Dendritic cell treated with granulocyte-macrophage colony-stimulating factor and Interleukin-4, amounts not matched to agents 40 ng/mL and 50 ng/mL, for 4 days (primary cell): ENCODE measurements at regions not wholly inside any gene's neighbourhood (a gene's known extent, or its start where the extent isn't known, plus 50 kb on each side); places are given as distances from the start of the nearest gene placed in this dataset.

ENCODE experiments used
- H3K27ac Mint-ChIP-seq: one replicate; pipeline ENCODE4 v1.8.0; 2022; ENCODE audit warnings: mild to moderate bottlenecking, mixed read lengths
- H3K27me3 Mint-ChIP-seq: one replicate; pipeline ENCODE4 v1.8.0; 2022; ENCODE audit warnings: mild to moderate bottlenecking, mixed read lengths
- H3K36me3 Mint-ChIP-seq: one replicate; pipeline ENCODE4 v1.8.0; 2022; ENCODE audit warnings: low read depth, mixed read lengths
- H3K4me1 Mint-ChIP-seq: one replicate; pipeline ENCODE4 v1.8.0; 2022; ENCODE audit warnings: low read depth, mixed read lengths
- H3K4me3 Mint-ChIP-seq: one replicate; pipeline ENCODE4 v1.8.0; 2022; ENCODE audit warnings: mild to moderate bottlenecking, moderate library complexity, mixed read lengths
- H3K9me3 Mint-ChIP-seq: one replicate; pipeline ENCODE4 v1.8.0; 2022; ENCODE audit warnings: mixed read lengths
- intact Hi-C: fragments of 100-400 bp; cut with micrococcal nuclease; formaldehyde crosslinking; loops from one replicate; pipeline ENCODE4 v1.15.0; 2022

DNA sequence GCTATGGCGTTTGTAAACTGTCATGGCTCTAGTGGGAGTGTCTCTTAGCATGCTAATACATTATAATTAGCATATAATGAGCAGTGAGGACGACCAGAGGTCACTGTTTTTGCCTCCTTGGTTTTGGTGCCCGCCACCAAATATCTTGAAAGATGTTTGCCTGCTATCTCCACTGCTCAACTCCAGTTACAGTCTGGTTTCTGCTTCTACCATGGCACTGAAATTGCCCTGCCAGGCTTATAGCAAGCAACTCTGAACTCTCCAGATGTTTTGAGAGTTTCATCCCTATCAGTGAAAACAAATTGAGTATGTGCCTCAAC is 122.1 kb upstream of the SPRY4 start:
- Mint-ChIP-seq H3K9me3 (peaks cover 27% of the 10 kb centered on the region), H3K4me3 (no peak overlapping the region), H3K36me3 (no peaks in the 10 kb centered on the region), H3K27me3 (peaks cover 15% of the 10 kb centered on the region), H3K4me1 (peaks cover 6% of the 10 kb centered on the region), H3K27ac (no peak overlapping the region)
- intact Hi-C loops, result no loop called here

DNA sequence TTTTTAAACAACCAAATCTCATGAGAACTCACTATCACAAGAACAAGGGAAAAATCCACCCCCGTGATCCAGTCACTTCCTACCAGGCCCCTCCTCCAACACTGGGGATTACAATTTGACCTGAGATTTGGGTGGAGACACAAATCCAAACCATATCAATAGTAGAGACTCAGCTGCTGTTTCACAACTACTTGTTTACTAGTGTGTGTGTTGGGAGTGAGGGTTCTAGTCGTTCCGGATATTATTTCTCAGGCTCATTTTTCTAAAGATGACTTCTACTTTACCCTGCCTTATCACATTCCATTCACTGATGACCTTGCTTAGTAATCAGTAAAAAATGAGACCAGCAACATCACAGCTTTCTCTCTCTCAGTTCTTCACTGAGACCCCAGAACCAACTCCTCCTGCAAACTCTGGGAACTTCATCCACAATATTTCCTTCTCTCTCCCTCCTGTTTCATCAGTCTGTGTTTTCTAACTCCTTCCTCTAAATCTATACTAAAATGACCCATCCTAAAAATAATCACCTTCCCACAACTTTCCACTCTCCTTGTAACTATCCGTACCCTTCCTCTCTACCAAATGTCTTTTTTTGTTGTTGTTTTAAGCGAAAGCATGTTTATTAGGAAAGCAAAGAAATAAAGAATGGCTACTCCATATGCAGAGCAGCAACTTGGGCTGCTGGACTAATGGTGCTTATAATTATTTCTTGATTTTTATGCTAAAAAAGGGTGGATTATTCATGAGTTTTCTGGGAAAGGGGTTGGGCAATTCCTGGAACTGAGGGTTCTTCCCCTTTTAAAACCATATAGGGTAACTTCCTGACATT is 121.5 kb upstream of the SPRY4 start:
- Mint-ChIP-seq H3K9me3 (peaks cover 27% of the 10 kb centered on the region), H3K36me3 (no peaks in the 10 kb centered on the region), H3K4me3 (no peak overlapping the region), H3K27me3 (peaks cover 18% of the 10 kb centered on the region), H3K27ac (no peak overlapping the region), H3K4me1 (peaks cover 6% of the 10 kb centered on the region)
- intact Hi-C loops, result no loop called here

DNA sequence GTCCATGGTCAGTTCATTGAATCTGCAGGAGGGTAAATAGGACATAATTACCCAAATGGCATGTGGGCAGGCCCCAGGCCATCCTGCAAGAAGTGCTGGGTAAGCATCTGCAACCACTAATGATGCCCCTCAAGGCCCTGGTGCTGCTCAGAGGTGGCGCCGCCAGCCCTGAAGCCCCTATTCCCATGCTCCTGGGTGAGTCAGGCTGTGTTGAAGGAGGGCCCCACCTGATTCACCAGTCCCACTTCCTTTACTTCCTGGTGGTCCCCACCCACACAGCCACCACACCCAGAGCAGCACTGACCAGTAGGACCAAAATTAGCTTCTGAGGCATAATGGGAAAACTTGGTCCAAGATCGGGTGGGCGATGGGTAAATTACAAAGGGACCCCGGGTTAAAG is 120.4 kb upstream of the SPRY4 start:
- intact Hi-C loops, result no loop called here

DNA sequence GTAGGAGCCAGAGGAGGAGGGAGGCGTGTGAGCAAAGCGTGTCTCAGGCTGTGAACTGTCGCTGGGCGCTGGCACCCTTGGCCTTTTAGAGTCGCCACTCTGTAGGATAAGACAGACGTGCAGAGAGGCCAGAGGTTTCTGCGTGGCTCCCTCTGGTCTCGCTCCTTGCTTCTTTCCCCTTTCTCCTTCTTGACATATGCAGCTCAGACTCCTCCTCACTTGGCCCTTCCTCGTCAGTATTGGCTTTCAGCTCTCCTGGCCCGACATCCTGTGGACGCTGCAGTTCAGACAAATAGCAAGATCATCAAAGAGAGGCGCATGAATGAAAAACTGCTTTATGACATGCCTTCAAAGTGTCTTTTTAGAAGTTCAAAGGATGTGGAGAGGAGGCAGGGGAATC is 116.8 kb upstream of the SPRY4 start:
- no peaks in the 10 kb centered on the region for H3K36me3 Mint-ChIP-seq
- intact Hi-C loops, result no loop called here
- no peak overlapping the region for H3K27ac Mint-ChIP-seq
- peaks cover 6% of the 10 kb centered on the region for H3K9me3 Mint-ChIP-seq
- peaks cover 4% of the 10 kb centered on the region for H3K4me1 Mint-ChIP-seq
- no peak overlapping the region for H3K4me3 Mint-ChIP-seq
- H3K27me3 Mint-ChIP-seq, result peaks cover 38% of the 10 kb centered on the region

More for the DNA sequence above, 120.4 kb upstream of the SPRY4 start:
- Mint-ChIP-seq H3K9me3 (peaks cover 19% of the 10 kb centered on the region), H3K27ac (no peak overlapping the region), H3K36me3 (no peaks in the 10 kb centered on the region), H3K4me1 (peaks cover 6% of the 10 kb centered on the region), H3K4me3 (no peak overlapping the region), H3K27me3 (peaks cover 21% of the 10 kb centered on the region)

DNA sequence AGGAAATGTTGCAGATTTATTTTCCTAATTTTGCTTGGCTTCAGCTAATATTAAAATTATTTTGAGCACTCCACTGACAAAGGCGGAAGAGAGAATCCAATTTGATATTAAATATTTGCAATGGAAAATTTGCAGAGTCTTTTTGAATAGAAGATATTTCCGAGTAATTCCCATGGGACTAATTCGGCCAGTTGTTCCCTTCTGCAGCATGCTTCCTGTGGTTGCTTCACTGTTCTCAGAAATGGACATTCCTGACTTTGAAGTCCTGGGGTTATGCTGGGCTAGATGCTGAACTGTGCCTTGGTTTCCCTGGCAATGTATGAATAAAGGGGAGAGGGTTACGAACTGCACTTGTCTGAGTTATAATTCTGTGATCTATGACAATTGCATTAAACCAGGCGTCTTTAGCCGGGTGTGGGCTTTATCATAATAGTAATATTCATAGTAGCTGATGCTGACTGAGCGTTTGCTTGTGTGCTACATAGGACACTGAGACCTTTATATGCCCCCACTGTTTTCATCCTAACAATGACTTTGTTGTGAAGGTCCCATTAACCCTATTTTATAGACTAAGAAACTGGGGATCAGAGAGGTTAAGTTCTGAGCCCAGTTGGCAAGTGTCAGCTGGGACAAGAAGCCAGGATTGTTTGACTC is 114.5 kb upstream of the SPRY4 start:
- H3K27me3 Mint-ChIP-seq, result peaks cover 45% of the 10 kb centered on the region
- intact Hi-C loops, result no loop called here
- no peaks in the 10 kb centered on the region for H3K36me3 Mint-ChIP-seq
- no peaks in the 10 kb centered on the region for H3K9me3 Mint-ChIP-seq
- no peak overlapping the region for H3K4me3 Mint-ChIP-seq
- H3K4me1 Mint-ChIP-seq, result no peaks in the 10 kb centered on the region
- H3K27ac Mint-ChIP-seq, result no peak overlapping the region

DNA sequence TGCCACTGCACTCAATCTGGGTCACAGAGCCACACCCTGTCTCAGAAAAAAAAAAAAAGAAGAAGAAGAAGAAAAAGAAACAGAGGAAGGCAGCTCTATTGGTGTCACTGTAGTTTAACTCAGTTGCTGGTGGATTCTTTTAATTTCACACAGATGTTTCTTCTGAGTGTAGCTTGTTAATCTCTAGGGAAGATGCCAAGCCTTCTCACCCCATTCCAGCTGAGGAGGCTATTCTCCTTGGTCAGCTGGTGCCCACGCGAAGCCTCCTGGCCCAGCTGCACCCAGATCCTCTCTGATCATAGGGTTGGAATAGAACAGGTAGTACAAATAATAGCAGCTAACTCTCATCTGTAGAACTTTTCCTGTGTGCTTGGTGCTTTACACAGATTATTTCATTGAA is 113.8 kb upstream of the SPRY4 start:
- no peak overlapping the region for H3K4me3 Mint-ChIP-seq
- H3K27ac Mint-ChIP-seq, result no peak overlapping the region
- no peaks in the 10 kb centered on the region for H3K9me3 Mint-ChIP-seq
- intact Hi-C loops, result no loop called here
- H3K4me1 Mint-ChIP-seq, result no peaks in the 10 kb centered on the region
- H3K27me3 Mint-ChIP-seq, result peaks cover 52% of the 10 kb centered on the region
- H3K36me3 Mint-ChIP-seq, result no peaks in the 10 kb centered on the region

DNA sequence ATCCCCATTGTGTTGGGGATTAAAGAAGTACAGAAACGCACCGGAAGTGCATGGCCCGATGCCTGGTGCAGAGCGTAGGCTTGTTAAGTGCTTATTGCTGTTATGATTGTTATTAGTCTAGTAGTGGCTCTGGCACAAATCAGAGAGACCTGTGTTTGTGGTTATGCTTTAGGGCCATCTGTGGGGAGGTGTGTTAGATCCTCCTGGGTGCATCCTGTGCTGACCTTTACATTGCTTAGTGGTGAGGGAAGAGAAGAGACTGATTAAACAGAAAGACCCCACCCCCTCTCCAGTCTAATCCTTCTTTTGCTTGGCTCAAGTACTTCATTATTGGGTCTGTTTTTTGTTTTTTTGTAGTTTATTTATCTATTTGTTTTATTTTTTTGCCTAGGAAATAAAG is 112.7 kb upstream of the SPRY4 start:
- Mint-ChIP-seq H3K27ac (no peak overlapping the region), H3K4me3 (no peak overlapping the region)
- intact Hi-C loops, result no loop called here

DNA sequence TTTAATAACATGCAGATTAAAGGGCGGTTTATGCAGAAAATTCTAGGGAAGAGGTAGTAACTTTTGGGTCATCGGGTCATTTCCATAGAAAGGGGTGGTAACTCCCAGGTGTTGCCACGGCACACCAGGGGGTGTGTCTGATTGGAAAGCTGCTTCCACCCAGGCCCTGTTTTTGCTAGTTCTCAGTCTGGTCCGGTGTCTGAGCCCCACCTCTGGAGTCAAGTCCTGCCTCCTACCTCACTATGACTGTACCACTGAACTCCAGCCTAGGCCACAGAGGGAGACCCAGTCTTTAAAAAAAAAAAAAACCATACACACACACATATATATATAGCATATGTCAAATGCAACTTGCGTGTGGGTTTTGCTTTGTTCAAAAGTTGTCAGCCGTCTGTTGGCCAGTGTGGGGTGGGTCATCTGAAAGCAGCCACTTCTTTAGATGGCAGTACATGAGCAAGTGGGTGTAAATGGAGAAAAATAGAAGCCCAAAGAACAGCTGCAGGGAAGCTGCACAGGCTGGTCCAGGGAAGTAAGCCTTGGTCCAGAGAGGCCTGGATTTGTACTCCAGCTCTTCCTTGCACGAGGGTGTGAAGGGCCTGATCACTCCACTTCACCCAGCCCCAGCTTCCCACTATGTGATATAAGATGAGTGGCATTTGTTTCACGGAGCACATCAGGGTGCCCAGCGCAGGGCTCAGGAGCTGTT is 110.7 kb upstream of the SPRY4 start:
- no peaks in the 10 kb centered on the region for H3K9me3 Mint-ChIP-seq
- H3K27ac Mint-ChIP-seq, result no peak overlapping the region
- H3K4me1 Mint-ChIP-seq, result no peaks in the 10 kb centered on the region
- intact Hi-C loops, result no loop called here
- no peaks in the 10 kb centered on the region for H3K36me3 Mint-ChIP-seq
- peaks cover 65% of the 10 kb centered on the region for H3K27me3 Mint-ChIP-seq
- H3K4me3 Mint-ChIP-seq, result no peak overlapping the region

More for the DNA sequence above, 112.7 kb upstream of the SPRY4 start:
- Mint-ChIP-seq H3K9me3 (no peaks in the 10 kb centered on the region), H3K27me3 (peaks cover 62% of the 10 kb centered on the region), H3K36me3 (no peaks in the 10 kb centered on the region), H3K4me1 (no peaks in the 10 kb centered on the region)

DNA sequence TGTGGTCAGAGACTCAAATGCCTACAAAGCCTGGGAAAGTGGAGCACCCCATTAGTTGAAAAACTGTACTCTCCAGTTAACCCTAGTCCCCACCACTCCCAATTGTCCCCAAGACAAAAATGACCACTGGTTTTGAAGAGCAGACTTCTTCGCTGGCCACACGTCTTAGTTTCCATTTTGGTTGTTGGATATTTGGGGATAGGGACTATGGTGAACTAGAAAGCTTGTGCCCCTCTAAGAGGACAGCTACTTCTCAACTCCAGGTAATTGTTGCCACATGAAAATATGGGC is 109.4 kb upstream of the SPRY4 start:
- no peaks in the 10 kb centered on the region for H3K36me3 Mint-ChIP-seq

DNA sequence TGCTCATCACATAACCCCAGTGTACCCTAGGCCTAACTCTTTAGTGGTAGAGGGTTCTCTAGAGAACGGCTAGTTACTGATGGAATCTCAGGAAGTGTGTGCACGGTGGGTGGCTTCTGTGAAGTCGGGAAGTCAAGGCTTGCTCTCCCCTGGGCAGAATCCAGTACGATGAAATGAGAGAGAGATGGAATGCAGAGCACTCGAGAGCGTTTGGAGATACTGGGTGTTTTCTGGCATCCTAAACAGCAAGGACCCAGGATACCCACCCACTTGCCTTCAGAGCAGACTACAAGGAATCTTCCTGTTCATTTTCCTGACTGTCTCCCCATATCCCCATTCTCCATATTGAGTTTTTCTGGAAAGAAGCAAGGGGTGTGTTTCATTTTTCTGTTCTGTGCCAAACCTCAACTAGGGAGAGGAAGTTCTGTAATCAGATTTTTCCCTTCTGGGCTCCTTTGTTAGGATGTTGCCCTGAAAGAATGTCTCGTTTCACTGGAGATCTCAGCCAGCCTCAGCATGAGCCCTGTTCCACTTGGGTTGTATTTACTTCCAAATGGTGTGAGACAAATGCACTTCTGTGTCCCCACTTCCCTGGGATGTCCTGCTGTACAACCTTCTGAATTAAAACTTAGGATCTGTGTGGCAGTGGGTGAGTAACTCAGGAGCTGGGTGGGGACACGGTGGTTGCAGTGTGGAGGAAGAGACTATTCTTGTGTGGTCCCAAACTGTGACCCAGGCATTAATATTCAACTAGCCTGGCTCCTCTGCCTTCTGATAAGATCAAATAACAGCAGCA is 108.9 kb upstream of the SPRY4 start:
- Mint-ChIP-seq H3K36me3 (no peaks in the 10 kb centered on the region), H3K4me3 (no peak overlapping the region), H3K4me1 (no peaks in the 10 kb centered on the region), H3K9me3 (no peaks in the 10 kb centered on the region), H3K27me3 (peaks cover 71% of the 10 kb centered on the region), H3K27ac (no peak overlapping the region)
- intact Hi-C loops, result no loop called here

More for the DNA sequence above, 109.4 kb upstream of the SPRY4 start:
- Mint-ChIP-seq H3K27me3 (peaks cover 71% of the 10 kb centered on the region), H3K4me3 (no peak overlapping the region), H3K27ac (no peak overlapping the region), H3K9me3 (no peaks in the 10 kb centered on the region), H3K4me1 (no peaks in the 10 kb centered on the region)
- intact Hi-C loops, result no loop called here

DNA sequence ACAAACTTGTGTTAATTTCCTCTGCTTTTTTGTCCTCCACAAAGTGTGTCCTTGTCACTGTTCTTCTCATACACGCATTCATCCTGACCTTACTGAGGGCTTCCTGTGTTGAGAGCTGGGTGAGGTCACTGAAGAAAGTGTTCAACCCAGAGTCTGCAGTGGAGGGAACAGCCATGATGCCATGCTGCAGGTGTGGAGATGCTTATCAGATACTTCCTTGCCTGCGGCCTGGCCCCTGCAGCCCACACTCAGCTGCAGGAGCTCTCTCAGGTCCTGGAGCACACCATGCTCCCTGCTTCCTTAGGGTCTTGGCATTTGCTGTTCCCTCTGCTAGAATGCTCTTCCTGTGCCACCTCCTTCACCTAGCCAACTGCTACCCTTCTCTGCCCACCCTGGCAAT is 108.1 kb upstream of the SPRY4 start:
- peaks cover 65% of the 10 kb centered on the region for H3K27me3 Mint-ChIP-seq
- no peak overlapping the region for H3K4me3 Mint-ChIP-seq
- no peaks in the 10 kb centered on the region for H3K4me1 Mint-ChIP-seq
- no peaks in the 10 kb centered on the region for H3K9me3 Mint-ChIP-seq
- H3K36me3 Mint-ChIP-seq, result no peaks in the 10 kb centered on the region
- H3K27ac Mint-ChIP-seq, result no peak overlapping the region
- intact Hi-C loops, result no loop called here

DNA sequence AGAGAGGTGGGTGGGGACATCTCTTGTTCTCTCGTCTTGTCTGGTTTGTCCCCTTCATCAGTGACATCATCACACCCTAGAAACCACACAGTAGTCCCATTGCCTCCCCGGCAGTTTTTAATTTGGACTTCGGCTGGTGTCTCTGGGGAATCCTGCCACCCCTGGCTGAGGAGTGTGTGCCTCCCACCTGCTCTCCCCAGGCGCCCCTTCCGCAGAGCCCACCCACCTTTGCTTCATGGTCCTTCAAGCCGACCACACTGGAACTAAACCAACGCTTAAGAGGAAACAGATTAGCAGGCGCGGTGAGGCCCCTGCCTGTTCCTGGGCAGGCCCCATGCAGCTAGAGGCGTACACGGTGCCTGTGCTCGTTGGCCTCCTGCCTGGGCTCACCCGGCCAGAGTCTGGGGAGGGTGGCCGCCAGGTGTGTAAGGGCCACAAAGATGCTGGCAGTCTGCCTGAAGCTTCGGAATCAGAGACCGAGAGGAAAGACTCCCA is 107.6 kb upstream of the SPRY4 start:
- intact Hi-C loops, result no loop called here
- Mint-ChIP-seq H3K4me1 (no peaks in the 10 kb centered on the region), H3K36me3 (no peaks in the 10 kb centered on the region), H3K4me3 (no peak overlapping the region), H3K27ac (no peak overlapping the region), H3K9me3 (no peaks in the 10 kb centered on the region), H3K27me3 (peaks cover 64% of the 10 kb centered on the region)

DNA sequence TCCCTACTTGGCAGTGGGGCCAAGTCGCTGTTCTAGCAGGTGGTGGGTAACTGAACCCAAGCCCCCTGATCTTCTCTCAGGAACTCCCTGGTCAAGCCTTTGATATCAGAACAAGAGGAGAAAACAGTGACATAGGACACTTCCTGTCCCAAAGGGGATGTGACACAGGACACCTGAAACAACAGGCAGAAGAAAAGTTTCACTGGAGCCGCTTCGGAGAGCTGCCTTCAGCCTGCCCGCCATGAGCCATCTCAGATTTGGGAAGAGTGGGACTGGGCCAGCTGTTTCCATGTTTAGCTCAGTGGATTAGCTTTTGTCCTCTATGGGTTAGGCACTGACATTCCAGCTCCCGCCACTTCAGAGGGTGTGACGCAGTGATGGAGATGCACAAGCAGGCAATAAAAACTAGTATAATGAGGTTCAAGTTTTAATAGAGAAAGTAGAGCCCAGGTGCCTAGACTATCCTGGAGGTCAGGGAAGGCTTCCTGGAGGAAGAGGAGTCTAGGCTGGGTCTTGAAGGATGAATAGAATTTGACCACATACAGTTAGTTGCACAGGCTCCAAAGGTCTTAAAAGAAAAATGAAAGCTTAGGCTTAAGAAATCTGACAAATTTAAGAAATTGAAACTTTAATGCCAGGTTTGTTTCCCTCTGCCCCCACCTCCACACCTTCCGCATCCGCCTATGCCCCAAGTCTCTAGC is 104.1 kb upstream of the SPRY4 start:
- intact Hi-C loops, result no loop called here
- Mint-ChIP-seq H3K4me3 (no peak overlapping the region), H3K27ac (no peak overlapping the region), H3K36me3 (no peaks in the 10 kb centered on the region), H3K9me3 (no peaks in the 10 kb centered on the region), H3K4me1 (peaks cover 11% of the 10 kb centered on the region), H3K27me3 (peaks cover 64% of the 10 kb centered on the region)
